Activated T-cell treated with anti-CD3 and anti-CD28 coated beads for 48 hours (primary cell): ENCODE measurements at regions not wholly inside any gene's neighbourhood (a gene's known extent, or its start where the extent isn't known, plus 50 kb on each side); places are given as distances from the start of the nearest gene placed in this dataset.
"Not testable (repeated sequence)": the region's sequence is repeated elsewhere in the genome, so short reads cannot be mapped to it uniquely, and the experiment has no call there.

Experiments
- DNase-seq: peaks from one replicate; pipeline ENCODE4 v3.0.0-alpha.2; 2020; ENCODE audit warnings: low read depth

- DNase-seq, result no peak
Measured at GRCh38 chr5:130836729-130837649, 328.1 kb downstream of the HINT1 start.

DNA sequence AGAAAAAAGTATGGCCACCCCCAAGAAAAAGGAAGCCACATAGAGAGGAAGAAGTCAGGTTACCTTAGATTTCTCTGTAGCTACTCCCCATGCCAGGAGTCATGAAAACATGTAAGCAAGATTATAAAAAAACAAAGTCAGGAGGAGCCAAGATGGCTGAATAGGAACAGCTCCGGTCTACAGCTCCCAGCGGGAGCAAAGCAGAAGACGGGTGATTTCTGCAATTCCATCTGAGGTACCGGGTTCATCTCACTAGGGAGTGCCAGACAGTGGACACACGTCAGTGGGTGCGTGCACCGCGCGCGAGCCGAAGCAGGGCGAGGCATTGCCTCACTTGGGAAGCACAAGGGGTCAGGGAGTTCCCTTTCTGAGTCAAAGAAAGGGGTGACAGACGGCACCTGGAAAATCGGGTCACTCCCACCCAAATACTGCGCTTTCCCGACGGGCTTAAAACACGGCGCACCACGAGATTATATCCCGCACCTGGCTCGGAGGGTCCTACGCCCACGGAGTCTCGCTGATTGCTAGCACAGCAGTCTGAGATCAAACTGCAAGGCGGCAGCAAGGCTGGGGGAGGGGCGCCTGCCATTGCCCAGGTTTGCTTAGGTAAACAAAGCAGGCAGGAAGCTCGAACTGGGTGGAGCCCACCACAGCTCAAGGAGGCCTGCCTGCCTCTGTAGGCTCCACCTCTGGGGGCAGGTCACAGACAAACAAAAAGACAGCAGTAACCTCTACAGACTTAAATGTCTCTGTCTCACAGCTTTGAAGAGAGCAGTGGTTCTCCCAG is 347.3 kb downstream of the HINT1 start:
- DNase-seq, result not testable (repeated sequence)

GRCh38 chr5:130815246-130815645 is 349.8 kb downstream of the HINT1 start:
- no peak for DNase-seq

DNA sequence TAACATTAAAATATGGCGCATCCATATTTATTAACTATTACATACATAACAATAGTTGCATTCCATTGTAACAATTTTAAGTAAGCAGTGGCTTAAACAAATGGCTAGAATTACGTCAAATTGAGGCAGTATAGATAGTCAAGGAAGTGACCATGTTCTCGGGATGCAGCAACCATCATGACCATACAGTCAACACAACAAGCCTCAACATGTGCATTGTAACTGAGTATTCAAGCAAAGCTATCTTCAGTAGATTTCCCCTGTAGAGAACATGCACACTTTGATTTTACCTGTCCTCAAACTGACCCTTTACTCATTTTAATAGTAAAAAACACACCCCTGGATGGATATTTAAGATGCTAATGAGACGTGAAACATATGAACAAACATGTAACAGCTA is 356.4 kb downstream of the HINT1 start:
- no peak for DNase-seq

GRCh38 chr5:130805648-130806047 is 359.4 kb downstream of the HINT1 start:
- DNase-seq, result no peak

- no peak for DNase-seq
Measured at GRCh38 chr5:130805036-130805435, 360.0 kb downstream of the HINT1 start.

GRCh38 chr5:130801963-130802362 is 363.1 kb downstream of the HINT1 start:
- DNase-seq, result no peak

GRCh38 chr5:130799015-130799414 is 366.0 kb downstream of the HINT1 start:
- DNase-seq, result no peak

DNA sequence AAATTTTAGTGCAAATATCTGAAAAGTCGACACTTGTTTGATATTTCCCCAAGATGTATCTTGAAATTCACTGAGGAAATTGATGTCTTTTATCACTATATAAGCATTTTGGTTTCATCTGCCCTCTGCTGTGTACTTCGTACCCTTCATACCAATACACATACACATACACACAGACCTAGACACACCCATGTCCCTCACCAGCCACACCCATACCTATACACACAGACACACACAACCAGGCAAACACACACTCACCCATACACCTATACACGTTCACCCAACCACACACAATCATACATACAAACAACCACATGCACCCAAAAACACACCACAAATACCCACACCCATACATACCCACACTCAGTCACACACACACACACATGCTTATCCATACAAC is 367.8 kb downstream of the HINT1 start:
- no peak for DNase-seq

GRCh38 chr5:130796902-130797301 is 368.2 kb downstream of the HINT1 start:
- DNase-seq, result no peak

- DNase-seq, result no peak
Measured at GRCh38 chr5:130796032-130796431, 369.0 kb downstream of the HINT1 start.

GRCh38 chr5:130795037-130795436 is 370.0 kb downstream of the HINT1 start:
- no peak for DNase-seq

- DNase-seq, result no peak
Measured at GRCh38 chr5:130777794-130778193, 387.3 kb downstream of the HINT1 start.

GRCh38 chr5:130773813-130774212 is 391.2 kb downstream of the HINT1 start:
- DNase-seq, result no peak

GRCh38 chr5:130762031-130762430 is 403.0 kb downstream of the HINT1 start:
- DNase-seq, result no peak

GRCh38 chr5:130759061-130759460 is 406.0 kb downstream of the HINT1 start:
- no peak for DNase-seq

- DNase-seq, result no peak
Measured at GRCh38 chr5:130747556-130747955, 417.5 kb downstream of the HINT1 start.

DNA sequence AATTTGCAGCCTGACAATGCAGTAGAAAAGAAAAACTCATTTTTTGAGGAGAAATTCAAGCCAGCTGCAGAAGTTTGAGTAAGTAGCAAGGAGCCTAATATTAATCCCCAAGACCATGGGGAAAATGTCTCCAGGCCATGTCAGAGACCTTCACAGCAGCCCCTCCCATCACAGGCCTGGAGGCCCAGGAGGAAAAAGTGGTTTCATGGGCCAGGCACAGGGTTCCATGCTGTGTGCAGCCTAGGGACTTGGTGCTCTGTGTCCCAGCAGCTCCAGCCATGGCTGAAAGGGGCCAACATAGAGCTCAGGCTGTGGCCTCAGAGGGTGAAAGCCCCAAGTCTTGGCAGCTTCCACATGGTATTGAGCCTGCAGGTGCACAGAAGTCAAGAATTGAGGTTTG is 418.4 kb downstream of the HINT1 start:
- not testable (repeated sequence) for DNase-seq

DNA sequence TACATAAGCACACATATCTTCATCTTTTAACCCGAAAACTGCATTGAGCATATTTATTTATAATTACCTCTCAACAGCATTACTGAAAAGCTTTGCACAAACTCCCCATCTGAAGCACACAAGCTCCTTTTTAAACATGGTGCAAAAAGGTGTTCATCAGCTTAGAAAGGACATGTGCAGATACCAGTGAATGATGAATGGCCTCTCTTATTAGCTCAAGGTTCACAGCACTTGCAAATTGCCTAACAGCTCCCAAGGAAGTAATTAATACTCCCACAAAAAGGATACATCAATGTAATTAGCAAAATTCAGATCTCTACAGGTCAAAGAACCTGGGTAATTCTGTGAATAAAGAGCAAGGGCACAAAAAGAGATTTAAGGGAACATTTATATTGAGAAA is 422.0 kb downstream of the HINT1 start:
- no peak for DNase-seq

DNA sequence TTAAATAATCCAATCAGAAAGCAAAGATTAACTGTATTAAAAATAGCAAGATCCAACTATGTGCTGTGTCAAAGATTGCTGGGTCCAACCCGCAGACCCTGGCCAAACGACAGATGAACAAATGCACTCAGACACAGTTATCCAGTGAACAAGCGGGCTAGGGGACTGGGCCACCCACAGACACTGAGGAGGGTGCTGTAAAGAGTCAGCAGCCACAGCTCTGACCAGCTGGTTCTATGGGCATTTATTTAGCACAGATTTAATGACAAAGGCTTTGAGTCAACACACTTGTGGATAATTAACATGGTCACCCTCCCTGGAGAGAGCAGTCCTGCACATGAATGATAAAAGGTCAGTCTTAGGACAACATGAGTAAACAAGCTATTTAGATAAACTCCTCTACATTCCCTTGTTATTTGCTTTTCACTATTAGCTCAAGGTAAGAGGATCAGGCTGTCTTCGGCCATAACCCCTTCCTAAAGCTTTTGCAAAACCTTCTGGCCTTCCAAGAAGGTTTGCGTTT is 424.9 kb downstream of the HINT1 start:
- DNase-seq, result no peak

GRCh38 chr5:130731839-130732238 is 433.2 kb downstream of the HINT1 start:
- DNase-seq, result no peak

DNA sequence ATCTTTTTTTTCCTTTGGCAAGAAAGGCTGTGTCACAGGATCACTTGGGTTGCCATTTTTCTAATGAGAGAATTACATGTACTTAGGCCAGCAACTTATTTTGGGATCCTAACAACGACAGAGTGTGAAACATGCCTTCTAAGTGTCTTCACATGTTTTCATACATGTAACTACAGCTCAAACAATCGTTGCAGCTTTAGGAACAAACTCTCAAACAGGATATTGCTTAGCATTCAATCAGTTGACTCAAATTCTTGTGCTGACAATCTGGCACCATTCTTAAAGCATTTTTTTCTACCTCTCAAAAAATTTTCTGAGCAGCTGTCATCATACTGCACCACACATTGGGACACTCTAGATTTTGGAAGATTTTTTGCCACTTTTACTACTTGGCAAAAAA is 435.5 kb downstream of the HINT1 start:
- no peak for DNase-seq

DNA sequence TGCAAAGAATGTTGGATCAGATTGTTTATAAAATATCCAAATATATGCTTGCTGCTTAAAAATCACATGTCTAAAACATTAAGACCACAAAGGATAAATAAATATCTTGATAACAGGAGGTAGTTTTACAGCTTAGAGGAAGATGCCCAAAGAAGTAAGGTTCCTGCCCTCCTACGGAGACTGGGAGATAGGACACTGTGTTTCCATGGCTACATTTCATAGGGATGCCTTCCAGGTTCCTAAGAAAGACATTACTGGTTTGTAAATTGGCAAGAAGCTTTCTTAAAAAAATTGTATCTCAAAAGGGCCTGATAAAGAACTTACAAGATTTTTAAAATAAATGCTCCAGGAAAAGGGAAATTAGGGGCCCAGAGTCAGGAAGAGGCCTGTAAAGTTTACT is 437.2 kb downstream of the HINT1 start:
- no peak for DNase-seq
